Cardiac muscle cell (in vitro differentiated cells and primary cell): ENCODE measurements at regions not wholly inside any gene's neighbourhood (a gene's known extent, or its start where the extent isn't known, plus 50 kb on each side); places are given as distances from the start of the nearest gene placed in this dataset.

Experiments
- DNase-seq, 2 donors: peaks; one replicate each; pipeline versions ENCODE4 v3.0.0 to v3.0.0-alpha.2; 2010 to 2017; ENCODE audit warnings: low read depth in 1 of 2, low spot score in 1 of 2
- H3K27ac ChIP-seq: fragments of 200-600 bp; sonication (generic); 2 replicates; pipeline ENCODE4 v1.5.1; 2016
- H3K27me3 ChIP-seq: fragments of 200-600 bp; sonication (generic); 2 replicates; pipeline ENCODE4 v1.6.0; 2016; ENCODE audit warnings: control low read depth
- H3K36me3 ChIP-seq: fragments of 200-600 bp; sonication (generic); 2 replicates; pipeline ENCODE4 v1.5.1; 2016; ENCODE audit warnings: control low read depth
- H3K4me1 ChIP-seq: fragments of 200-600 bp; sonication (generic); 2 replicates; pipeline ENCODE4 v1.8.1; 2017; ENCODE audit warnings: low read depth, mild to moderate bottlenecking, mixed run types
- H3K4me3 ChIP-seq: fragments of 200-600 bp; sonication (generic); 2 replicates; pipeline ENCODE4 v1.5.1; 2016; ENCODE audit warnings: mild to moderate bottlenecking
- H3K9me3 ChIP-seq: fragments of 200-600 bp; sonication (generic); 2 replicates; pipeline ENCODE4 v1.5.1; 2017; ENCODE audit warnings: low read depth, mild to moderate bottlenecking, control low read depth
- TF ChIP-seq, protein P1 (sequence below): IDR thresholded peaks from 2 replicates; pipeline ENCODE4 v1.5.1; 2012; ENCODE audit warnings: low read depth, mild to moderate bottlenecking, low read length

- H3K4me3 ChIP-seq = no peak overlapping the region
- H3K4me1 ChIP-seq = no peaks in the 10 kb centered on the region
- H3K27ac ChIP-seq = no peak overlapping the region
- peaks cover 3% of the 10 kb centered on the region for H3K27me3 ChIP-seq
- TF ChIP-seq, protein P1, sequence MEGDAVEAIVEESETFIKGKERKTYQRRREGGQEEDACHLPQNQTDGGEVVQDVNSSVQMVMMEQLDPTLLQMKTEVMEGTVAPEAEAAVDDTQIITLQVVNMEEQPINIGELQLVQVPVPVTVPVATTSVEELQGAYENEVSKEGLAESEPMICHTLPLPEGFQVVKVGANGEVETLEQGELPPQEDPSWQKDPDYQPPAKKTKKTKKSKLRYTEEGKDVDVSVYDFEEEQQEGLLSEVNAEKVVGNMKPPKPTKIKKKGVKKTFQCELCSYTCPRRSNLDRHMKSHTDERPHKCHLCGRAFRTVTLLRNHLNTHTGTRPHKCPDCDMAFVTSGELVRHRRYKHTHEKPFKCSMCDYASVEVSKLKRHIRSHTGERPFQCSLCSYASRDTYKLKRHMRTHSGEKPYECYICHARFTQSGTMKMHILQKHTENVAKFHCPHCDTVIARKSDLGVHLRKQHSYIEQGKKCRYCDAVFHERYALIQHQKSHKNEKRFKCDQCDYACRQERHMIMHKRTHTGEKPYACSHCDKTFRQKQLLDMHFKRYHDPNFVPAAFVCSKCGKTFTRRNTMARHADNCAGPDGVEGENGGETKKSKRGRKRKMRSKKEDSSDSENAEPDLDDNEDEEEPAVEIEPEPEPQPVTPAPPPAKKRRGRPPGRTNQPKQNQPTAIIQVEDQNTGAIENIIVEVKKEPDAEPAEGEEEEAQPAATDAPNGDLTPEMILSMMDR = no peak
- no peaks in the 10 kb centered on the region for H3K36me3 ChIP-seq
- DNase-seq = no peak
- H3K9me3 ChIP-seq = no peaks in the 10 kb centered on the region
Measured at GRCh38 chr15:70329179-70329578, 231.5 kb upstream of the TLE3 start.

DNA sequence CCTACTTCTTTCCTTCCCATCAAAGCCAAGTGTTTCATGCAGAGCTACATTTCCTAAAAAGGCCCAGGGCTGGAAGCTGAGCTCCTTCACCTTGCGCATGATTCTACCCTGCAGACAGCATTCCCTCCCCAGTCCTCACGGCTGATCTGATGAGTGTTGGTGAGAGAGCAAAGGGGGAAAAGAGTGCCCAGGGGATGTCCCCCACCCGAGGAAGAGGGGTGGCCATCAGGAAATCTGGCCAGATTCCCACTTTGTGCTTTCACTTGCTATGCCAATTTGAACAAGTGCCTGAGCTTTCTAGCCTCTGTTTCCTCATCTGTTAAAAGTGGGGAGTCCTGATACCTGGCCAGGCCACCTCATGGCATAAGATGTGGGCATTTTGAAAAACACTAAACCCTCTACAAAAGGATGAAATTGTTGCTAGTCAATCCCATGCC is 231.0 kb upstream of the TLE3 start:
- no peak overlapping the region for H3K4me3 ChIP-seq
- TF ChIP-seq, protein P1 = no peak
- H3K36me3 ChIP-seq = no peaks in the 10 kb centered on the region
- H3K27ac ChIP-seq = no peak overlapping the region
- H3K27me3 ChIP-seq = peaks cover 3% of the 10 kb centered on the region
- H3K4me1 ChIP-seq = no peaks in the 10 kb centered on the region
- no peaks in the 10 kb centered on the region for H3K9me3 ChIP-seq
- no peak for DNase-seq

- DNase-seq = peak in 1 of 2 donors; percentile 92
- Histone ChIP-seq H3K4me3 (no peak overlapping the region), H3K27me3 (peaks cover 3% of the 10 kb centered on the region), H3K27ac (no peak overlapping the region), H3K4me1 (no peaks in the 10 kb centered on the region), H3K9me3 (no peaks in the 10 kb centered on the region), H3K36me3 (no peaks in the 10 kb centered on the region)
- TF ChIP-seq, protein P1 = no peak
Measured at GRCh38 chr15:70327856-70328678, 230.3 kb upstream of the TLE3 start.

DNA sequence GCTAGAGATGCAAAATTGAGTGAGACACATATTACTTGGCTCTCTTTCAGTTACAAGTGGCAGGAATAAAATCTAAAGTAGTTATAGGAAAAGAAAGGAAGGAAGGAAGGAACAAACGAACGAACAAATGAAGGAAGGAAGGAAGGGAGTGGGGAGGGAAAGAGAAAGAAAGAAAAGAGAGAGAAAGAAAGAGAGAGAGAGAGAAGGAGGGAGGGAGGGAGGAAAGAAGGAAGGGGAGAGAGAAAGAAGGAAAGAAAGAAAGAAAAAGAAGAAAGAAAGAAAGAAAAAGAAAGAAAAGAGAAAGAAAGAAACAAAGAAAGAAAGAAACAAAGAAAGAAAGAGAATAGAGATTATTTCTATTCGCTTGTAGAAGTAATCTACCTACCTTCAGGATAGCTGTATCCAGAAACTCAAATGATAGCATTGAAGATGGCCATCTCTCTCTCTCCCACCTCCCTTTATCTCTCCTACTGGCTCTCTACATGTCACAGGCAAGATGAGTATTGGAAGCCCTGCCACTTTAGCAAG is 229.7 kb upstream of the TLE3 start:
- Histone ChIP-seq H3K4me3 (no peak overlapping the region), H3K36me3 (no peaks in the 10 kb centered on the region), H3K27me3 (peaks cover 3% of the 10 kb centered on the region), H3K9me3 (no peaks in the 10 kb centered on the region), H3K27ac (no peak overlapping the region), H3K4me1 (no peaks in the 10 kb centered on the region)
- DNase-seq = no peak
- TF ChIP-seq, protein P1 = no peak

DNA sequence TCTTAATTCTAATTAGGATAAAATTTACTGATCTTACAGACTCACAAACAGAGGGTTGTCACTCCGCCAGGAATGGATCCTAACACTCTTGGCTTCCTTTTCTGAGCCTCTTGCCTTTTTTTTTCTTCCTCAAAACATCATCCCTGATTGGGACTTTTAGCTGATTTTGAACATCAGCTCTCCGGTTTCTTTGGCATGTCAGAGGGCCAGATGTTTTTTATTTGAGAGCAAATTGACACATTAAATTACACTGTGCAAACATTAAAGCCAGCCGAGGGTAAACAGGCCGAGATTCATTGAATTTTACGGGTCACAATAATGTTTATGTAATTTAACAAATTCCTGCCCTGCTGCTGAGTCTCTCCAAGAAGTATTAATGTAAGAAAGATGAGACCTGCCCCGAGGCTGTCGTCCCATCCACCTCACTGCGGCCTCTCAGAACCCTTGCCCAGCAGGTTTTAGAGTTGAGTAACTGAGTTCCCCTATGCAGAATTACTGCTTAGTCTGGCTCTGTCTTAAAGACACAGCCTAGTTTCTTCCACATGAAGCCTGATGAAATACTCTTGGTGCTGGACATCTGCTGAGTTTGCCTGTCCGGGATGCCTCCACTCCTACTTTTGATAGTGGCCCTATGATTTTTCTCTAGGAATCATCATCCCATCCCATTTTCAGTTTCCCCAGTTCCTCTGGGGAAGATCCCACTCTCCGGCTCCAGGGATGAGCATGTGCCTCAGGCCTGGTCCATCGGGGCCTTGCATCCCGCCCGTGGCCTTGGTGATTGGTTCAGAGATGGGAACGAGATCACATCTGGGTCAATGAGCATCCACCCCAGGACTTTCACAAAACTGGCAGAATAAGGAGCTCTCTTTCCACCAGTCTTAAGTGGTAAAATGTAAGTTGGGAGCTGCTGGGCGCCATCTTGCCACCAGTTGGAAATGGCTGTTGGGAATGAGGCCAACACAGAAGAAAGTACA is 226.6 kb upstream of the TLE3 start:
- Histone ChIP-seq H3K9me3 (no peaks in the 10 kb centered on the region), H3K27me3 (peaks cover 3% of the 10 kb centered on the region), H3K4me3 (no peak overlapping the region), H3K4me1 (no peaks in the 10 kb centered on the region), H3K36me3 (no peaks in the 10 kb centered on the region), H3K27ac (no peak overlapping the region)
- no peak for DNase-seq
- TF ChIP-seq, protein P1 = no peak
